ENCODE measurements at regions not wholly inside any gene's neighbourhood (a gene's known extent, or its start where the extent isn't known, plus 50 kb on each side); places are given as distances from the start of the nearest gene placed in this dataset.

GRCh38 chr15:91356083-91356482 lies 256.0 kb downstream of the SV2B start:
- TF ChIP-seq CTCF (IDR thresholded peaks at IDR 0.05) (no peak), POLR2A (IDR thresholded peaks at IDR 0.05) (no peak)
